ENCODE measurements at regions not wholly inside any gene's neighbourhood (a gene's known extent, or its start where the extent isn't known, plus 50 kb on each side); places are given as distances from the start of the nearest gene placed in this dataset.
"Not testable (repeated sequence)": the region's sequence is repeated elsewhere in the genome, so short reads cannot be mapped to it uniquely, and the experiment has no call there.

- no peak for DNase-seq
These were observed 253.7 kb downstream of the TTC6 start for GRCh38 chr14:37848985-37849621.

GRCh38 chr14:37851054-37851453 is 255.6 kb downstream of the TTC6 start:
- DNase-seq, result no peak

GRCh38 chr14:37855871-37856270 is 260.4 kb downstream of the TTC6 start:
- no peak for DNase-seq

- no peak for DNase-seq
These were observed 262.4 kb downstream of the TTC6 start for GRCh38 chr14:37857774-37858266.

GRCh38 chr14:37858733-37859132 is 263.3 kb downstream of the TTC6 start:
- no peak for DNase-seq

- no peak for DNase-seq
These were observed 263.7 kb downstream of the TTC6 start for GRCh38 chr14:37859177-37859576.

- no peak for DNase-seq
These were observed 266.8 kb downstream of the TTC6 start for GRCh38 chr14:37862263-37862662.

- DNase-seq, result no peak
These were observed 268.7 kb downstream of the TTC6 start for GRCh38 chr14:37864128-37864527.

GRCh38 chr14:37864861-37865718 is 269.7 kb downstream of the TTC6 start:
- peak; percentile 78 for DNase-seq

- DNase-seq, result no peak
These were observed 270.5 kb downstream of the TTC6 start for GRCh38 chr14:37865719-37866549.

- DNase-seq, result no peak
These were observed 274.2 kb downstream of the TTC6 start for GRCh38 chr14:37869633-37870032.

- DNase-seq, result no peak
These were observed 274.7 kb downstream of the TTC6 start for GRCh38 chr14:37870170-37870569.

- no peak for DNase-seq
These were observed 275.4 kb downstream of the TTC6 start for GRCh38 chr14:37870632-37871346.

GRCh38 chr14:37874065-37874428 is 278.6 kb downstream of the TTC6 start:
- not testable (repeated sequence) for DNase-seq

GRCh38 chr14:37874429-37875109 is 279.1 kb downstream of the TTC6 start:
- peak; percentile 73 for DNase-seq

GRCh38 chr14:37888234-37888633 is 292.8 kb downstream of the TTC6 start:
- no peak for DNase-seq

- no peak for DNase-seq
These were observed 293.7 kb downstream of the TTC6 start for GRCh38 chr14:37889087-37889486.

GRCh38 chr14:37890095-37890494 is 294.7 kb downstream of the TTC6 start:
- no peak for DNase-seq

- not testable (repeated sequence) for DNase-seq
These were observed 296.1 kb downstream of the TTC6 start for GRCh38 chr14:37891500-37891899.

- DNase-seq, result no peak
These were observed 299.0 kb downstream of the TTC6 start for GRCh38 chr14:37894463-37894862.

GRCh38 chr14:37899365-37899764 is 303.9 kb downstream of the TTC6 start:
- DNase-seq, result no peak

GRCh38 chr14:37900561-37900960 is 305.1 kb downstream of the TTC6 start:
- no peak for DNase-seq
